ENCODE measurements at regions not wholly inside any gene's neighbourhood (a gene's known extent, or its start where the extent isn't known, plus 50 kb on each side); places are given as distances from the start of the nearest gene placed in this dataset.

DNA sequence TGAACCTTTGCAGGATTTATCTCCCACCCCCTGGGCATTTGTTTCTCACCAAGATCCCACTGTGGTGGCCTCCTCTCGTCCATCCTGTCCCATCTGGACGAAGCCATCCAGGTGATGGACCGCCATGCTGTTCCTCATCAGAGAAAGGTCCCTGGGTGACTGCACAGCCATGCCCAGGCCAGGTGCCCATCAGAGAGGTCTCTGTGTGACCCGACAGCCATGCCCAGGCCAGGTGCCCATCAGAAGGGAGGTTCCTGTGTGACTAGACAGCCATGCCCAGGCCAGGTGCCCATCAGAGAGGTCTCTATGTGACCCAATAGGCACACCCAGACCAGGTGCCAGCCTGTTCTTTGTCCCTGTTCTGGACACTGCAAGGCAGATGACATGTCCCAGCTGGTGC is 360.9 kb upstream of the SALL3 start:
- no peak for TF ChIP-seq CTCF (IDR thresholded peaks at IDR 0.05; ENCODE audit: low read length, missing control alignments)
- DNase-seq (ENCODE audit: low read depth) = no peak

GRCh38 chr18:78619854-78620253 is 359.8 kb upstream of the SALL3 start:
- TF ChIP-seq CTCF (IDR thresholded peaks at IDR 0.05; ENCODE audit: low read length, missing control alignments) = no peak
- no peak overlapping the region for H3K4me3 ChIP-seq (replicated peaks; ENCODE audit: low read depth, low read length)
- DNase-seq (ENCODE audit: low read depth) = no peak

More for the DNA sequence above, 360.9 kb upstream of the SALL3 start:
- no peak overlapping the region for H3K4me3 ChIP-seq (replicated peaks; ENCODE audit: low read depth, low read length)

- no peak for DNase-seq (ENCODE audit: low read depth)
- no peak for TF ChIP-seq CTCF (IDR thresholded peaks at IDR 0.05; ENCODE audit: low read length, missing control alignments)
- H3K4me3 ChIP-seq (replicated peaks; ENCODE audit: low read depth, low read length) = no peak overlapping the region
Observed at GRCh38 chr18:78620326-78620725, 359.3 kb upstream of the SALL3 start.

GRCh38 chr18:78621141-78621755 is 358.4 kb upstream of the SALL3 start:
- H3K4me3 ChIP-seq (replicated peaks; ENCODE audit: low read depth, low read length) = no peak overlapping the region
- DNase-seq (ENCODE audit: low read depth) = no peak
- TF ChIP-seq CTCF (IDR thresholded peaks at IDR 0.05; ENCODE audit: low read length, missing control alignments) = no peak

GRCh38 chr18:78622251-78622906 is 357.2 kb upstream of the SALL3 start:
- H3K4me3 ChIP-seq (replicated peaks; ENCODE audit: low read depth, low read length) = no peak overlapping the region
- DNase-seq (ENCODE audit: low read depth) = no peak
- TF ChIP-seq CTCF (IDR thresholded peaks at IDR 0.05; ENCODE audit: low read length, missing control alignments) = no peak

GRCh38 chr18:78622907-78623541 is 356.6 kb upstream of the SALL3 start:
- H3K4me3 ChIP-seq (replicated peaks; ENCODE audit: low read depth, low read length) = no peak overlapping the region
- DNase-seq (ENCODE audit: low read depth) = no peak
- TF ChIP-seq CTCF (IDR thresholded peaks at IDR 0.05; ENCODE audit: low read length, missing control alignments) = no peak

Data from fibroblast of pulmonary artery (primary cell).